HL-60 (cell line): ENCODE measurements at regions not wholly inside any gene's neighbourhood (a gene's known extent, or its start where the extent isn't known, plus 50 kb on each side); places are given as distances from the start of the nearest gene placed in this dataset.
"Not testable (repeated sequence)": the region's sequence is repeated elsewhere in the genome, so short reads cannot be mapped to it uniquely, and the experiment has no call there.

ENCODE experiments used
- POLR2AphosphoS5 ChIP-seq: IDR thresholded peaks from 2 replicates; pipeline ENCODE4 v1.6.1; 2012; ENCODE audit warnings: low read depth
- TF ChIP-seq, protein P1 (sequence below): IDR thresholded peaks from one replicate; pipeline ENCODE4 v1.5.1; 2011; ENCODE audit warnings: low read length, control low read depth, inconsistent platforms; ENCODE audit not compliant: insufficient read depth
- TF ChIP-seq, protein P2 (sequence below): IDR thresholded peaks from 2 replicates; pipeline ENCODE4 v1.6.1; 2012; ENCODE audit warnings: low read depth; ENCODE audit not compliant: insufficient replicate concordance

DNA sequence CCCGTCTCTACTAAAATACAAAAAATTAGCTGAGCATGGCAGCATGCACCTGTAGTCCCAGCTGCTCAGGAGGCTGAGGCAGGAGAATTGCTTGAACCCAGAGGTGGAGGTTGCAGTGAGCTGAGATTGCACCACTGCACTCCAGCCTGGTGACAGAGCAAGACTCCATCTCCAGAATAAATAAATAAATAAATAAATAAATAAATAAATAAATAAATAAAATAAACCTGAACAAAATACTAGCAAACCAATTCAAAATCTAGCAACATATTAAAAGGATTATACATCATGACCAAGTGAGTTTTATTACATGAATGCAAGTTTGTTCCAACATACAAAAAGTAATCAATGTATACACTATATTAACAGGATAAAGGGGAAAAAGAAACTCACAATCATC is 677.4 kb downstream of the TNS3 start:
- TF ChIP-seq, protein P1, sequence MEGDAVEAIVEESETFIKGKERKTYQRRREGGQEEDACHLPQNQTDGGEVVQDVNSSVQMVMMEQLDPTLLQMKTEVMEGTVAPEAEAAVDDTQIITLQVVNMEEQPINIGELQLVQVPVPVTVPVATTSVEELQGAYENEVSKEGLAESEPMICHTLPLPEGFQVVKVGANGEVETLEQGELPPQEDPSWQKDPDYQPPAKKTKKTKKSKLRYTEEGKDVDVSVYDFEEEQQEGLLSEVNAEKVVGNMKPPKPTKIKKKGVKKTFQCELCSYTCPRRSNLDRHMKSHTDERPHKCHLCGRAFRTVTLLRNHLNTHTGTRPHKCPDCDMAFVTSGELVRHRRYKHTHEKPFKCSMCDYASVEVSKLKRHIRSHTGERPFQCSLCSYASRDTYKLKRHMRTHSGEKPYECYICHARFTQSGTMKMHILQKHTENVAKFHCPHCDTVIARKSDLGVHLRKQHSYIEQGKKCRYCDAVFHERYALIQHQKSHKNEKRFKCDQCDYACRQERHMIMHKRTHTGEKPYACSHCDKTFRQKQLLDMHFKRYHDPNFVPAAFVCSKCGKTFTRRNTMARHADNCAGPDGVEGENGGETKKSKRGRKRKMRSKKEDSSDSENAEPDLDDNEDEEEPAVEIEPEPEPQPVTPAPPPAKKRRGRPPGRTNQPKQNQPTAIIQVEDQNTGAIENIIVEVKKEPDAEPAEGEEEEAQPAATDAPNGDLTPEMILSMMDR, result not testable (repeated sequence)
- not testable (repeated sequence) for TF ChIP-seq POLR2AphosphoS5
- TF ChIP-seq, protein P2, sequence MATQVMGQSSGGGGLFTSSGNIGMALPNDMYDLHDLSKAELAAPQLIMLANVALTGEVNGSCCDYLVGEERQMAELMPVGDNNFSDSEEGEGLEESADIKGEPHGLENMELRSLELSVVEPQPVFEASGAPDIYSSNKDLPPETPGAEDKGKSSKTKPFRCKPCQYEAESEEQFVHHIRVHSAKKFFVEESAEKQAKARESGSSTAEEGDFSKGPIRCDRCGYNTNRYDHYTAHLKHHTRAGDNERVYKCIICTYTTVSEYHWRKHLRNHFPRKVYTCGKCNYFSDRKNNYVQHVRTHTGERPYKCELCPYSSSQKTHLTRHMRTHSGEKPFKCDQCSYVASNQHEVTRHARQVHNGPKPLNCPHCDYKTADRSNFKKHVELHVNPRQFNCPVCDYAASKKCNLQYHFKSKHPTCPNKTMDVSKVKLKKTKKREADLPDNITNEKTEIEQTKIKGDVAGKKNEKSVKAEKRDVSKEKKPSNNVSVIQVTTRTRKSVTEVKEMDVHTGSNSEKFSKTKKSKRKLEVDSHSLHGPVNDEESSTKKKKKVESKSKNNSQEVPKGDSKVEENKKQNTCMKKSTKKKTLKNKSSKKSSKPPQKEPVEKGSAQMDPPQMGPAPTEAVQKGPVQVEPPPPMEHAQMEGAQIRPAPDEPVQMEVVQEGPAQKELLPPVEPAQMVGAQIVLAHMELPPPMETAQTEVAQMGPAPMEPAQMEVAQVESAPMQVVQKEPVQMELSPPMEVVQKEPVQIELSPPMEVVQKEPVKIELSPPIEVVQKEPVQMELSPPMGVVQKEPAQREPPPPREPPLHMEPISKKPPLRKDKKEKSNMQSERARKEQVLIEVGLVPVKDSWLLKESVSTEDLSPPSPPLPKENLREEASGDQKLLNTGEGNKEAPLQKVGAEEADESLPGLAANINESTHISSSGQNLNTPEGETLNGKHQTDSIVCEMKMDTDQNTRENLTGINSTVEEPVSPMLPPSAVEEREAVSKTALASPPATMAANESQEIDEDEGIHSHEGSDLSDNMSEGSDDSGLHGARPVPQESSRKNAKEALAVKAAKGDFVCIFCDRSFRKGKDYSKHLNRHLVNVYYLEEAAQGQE, result not testable (repeated sequence)
